SIG-M5 treated with dmso at 0.1 percent for 504 hours (cell line): ENCODE measurements at regions not wholly inside any gene's neighbourhood (a gene's known extent, or its start where the extent isn't known, plus 50 kb on each side); places are given as distances from the start of the nearest gene placed in this dataset.
"Not testable (repeated sequence)": the region's sequence is repeated elsewhere in the genome, so short reads cannot be mapped to it uniquely, and the experiment has no call there.

Source experiments
- DNase-seq: peaks from one replicate; lab custom pipeline; 2025; ENCODE audit not compliant: unreplicated experiment; lab: John Stamatoyannopoulos, UW

DNA sequence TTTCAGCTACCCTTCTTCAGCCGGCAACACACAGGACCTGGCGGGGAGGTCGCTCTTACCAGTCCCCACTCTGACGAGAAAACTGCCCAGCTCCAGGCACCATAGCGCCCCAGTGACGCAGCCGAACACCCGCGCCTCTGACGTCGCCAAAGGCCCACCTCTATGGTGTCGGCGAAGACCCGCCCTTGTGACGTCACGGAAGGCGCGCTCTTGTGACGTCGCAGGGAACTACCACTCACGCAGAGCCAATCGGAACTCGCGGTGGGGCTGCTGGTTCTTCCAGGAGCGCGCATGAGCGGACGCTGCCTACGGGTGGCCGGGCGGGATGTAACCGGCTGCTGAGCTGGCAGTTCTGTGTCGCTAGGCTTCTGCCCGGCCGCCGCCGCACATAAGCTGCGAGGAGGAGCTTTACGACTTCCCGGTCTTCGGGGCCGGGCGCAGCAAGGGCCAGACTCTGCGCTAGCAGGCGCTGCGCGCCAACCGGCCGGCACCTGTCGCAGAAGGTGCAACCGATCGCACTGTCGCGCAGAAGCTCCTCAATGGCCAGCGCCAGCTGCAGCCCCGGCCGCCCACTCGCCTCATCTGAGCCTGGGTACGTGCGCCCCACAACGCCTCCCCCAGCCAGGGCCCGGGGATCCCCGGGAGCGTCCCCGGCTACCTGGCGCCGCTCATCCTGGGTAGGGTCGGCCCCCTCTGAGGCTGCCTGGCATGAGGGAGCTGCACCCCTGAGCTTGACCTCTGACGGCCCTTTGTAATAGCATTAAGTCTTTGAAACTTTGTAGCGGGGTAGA lies 121.3 kb upstream of the FBXO28 start:
- peak; percentile 97 for DNase-seq

DNA sequence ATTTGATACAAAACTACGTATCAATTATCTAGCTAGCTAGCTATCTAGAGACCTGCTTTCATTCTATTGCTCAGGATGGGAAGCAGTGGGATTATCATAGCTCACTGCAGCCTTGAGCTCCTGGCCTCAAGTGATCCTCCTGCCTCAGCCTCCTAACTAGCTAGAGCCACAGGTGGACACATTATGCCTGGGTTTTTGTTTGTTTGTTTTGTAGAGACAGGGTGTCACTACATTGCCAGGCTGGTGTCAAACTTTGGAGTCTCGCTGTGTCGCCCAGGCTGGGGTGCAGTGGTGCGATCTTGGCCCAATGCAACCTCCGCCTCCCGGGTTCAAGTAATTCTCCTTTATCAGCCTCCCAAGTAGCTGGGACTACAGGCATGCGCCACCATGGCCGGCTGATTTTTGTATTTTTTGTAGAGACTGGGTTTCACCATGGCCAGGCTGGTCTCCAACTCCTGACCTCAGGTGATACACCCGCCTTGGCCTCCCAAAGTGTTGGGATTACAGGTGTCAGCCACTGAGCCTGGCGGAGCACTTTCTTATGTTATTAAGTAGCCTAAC lies 122.5 kb upstream of the FBXO28 start:
- not testable (repeated sequence) for DNase-seq

DNA sequence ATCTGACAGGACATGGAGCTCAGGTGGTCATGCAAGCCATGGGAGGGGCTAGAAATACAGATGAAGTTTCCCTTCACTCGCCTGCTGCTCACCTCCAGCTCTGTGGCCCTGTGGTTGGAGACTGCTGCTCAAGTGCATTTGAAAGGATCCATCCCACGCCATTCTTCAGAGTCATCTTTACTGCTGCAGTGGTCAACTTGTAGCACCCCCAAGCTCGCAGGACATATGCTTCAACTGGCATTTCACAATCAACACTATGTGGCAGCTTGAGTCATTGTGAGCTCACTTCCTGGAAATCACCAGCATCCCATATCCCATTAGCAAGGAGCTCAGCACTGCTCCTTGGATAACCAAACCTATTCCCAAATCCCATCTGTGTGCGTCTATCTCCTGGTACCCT lies 116.2 kb upstream of the TP53BP2 start:
- DNase-seq: not testable (repeated sequence)

DNA sequence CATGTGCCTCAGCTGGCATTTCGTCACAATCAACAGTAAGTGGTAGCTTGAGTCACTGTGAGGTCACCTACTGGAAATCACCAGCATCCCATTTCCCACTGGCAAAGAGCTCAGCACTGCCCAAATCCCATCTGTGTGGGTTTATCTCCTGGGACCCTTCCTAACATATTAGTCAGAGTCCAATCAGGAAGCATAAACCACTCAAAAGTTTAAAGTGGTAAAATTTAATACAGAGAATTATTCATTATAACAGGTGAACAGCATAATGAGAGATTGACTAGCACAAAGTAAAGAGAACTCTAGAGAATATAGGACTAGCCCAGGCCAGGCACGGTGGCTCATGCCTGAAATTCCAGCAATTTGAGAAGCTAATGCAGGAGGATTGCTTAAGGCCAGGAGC lies 107.1 kb upstream of the TP53BP2 start:
- DNase-seq: not testable (repeated sequence)

DNA sequence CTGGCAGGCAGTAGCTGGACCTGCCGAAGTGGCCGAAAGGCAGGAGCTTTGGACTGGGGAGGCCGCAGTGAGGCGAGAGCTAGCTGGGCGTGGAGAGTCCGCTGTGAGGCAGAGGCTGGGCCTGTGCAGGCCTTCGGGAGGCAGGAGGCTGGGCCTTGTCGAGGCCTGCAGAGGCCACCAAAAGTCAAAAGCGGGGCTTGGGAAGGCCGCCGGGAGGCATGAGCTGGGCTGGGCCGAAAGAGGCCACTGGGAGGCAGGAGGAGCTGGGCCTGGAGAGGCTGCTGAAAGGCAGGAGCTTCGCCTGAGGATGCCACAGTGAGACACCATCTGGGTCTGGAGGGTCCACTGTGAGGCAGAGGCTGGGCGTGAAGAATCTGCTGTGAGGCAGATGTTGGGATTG lies 105.8 kb upstream of the TP53BP2 start:
- DNase-seq: not testable (repeated sequence)

DNA sequence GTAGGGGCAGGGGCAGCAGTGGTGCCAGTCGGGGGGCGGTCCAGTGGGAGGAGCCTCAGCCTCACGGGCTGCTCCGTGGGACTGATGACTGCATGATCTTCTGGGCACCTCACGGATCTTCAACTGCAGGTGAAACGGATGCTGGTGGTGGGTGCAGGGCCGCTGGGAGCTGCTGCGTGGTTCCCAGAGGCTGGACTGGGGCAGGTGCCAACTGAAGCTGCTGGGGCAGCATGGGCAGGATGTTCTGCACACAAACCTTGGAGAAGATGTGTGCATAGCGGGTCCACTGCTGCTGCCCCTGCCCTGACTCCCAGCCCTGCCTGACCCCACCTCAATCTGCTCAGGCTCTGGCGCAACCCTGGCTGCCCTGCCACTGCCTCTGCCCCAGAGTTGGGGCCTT lies 104.2 kb upstream of the TP53BP2 start:
- not testable (repeated sequence) for DNase-seq

DNA sequence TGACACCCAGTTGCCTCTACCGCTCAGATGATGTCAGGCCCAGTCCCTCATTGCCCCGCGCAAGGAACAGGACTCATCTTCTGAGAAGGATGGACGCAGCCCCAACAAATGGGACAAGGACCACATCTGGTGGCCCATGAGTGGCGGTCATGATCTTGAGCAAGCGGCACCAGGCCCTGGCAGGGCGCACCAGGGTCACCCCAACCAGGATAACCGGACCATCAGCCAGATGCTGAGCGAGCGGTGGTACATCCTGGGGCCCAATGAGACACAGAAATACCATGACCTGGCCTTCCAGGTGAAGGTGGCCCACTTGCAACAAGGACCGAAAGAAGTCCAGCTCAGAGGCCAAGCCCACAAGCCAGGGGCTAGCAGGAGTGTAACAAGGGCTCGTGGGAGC lies 102.3 kb upstream of the TP53BP2 start:
- not testable (repeated sequence) for DNase-seq

DNA sequence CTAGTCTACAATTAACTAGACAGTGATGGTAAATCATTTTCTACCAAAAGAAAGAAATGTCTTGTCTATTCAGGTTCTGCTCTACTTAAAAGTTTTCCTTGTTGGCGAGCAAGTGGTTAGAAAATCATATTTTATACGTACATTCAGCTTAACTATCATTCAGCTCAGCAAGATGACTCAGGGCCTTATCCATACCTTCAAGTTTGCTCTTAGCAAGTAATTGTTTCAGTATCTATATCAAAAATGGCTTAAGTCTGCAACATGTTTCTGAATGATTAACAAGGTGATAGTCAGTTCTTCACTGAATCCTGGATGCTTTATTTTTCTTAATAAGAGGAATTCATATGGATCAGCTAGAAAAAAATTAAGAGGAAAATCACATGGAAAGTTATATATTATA lies 90.8 kb upstream of the TP53BP2 start:
- DNase-seq: not testable (repeated sequence)

DNA sequence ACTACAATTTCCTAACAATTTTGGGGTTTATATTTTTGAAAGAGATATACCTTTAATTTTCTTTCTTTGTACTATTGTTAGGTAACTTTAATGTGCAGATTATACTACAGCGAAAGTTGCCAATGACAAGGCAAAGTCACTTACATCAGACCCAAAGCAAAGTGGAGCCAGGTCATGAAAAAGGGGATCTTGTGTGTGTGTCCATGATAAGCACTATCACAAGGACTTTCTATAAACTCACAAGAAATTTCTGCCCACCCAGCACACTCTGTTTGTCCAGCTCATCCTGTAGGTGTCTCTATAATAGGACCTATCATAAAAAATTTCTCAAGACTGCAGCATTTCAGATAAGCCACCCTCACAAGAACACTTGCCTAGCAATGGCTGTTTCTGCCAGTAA lies 85.7 kb upstream of the TP53BP2 start:
- DNase-seq: not testable (repeated sequence)

DNA sequence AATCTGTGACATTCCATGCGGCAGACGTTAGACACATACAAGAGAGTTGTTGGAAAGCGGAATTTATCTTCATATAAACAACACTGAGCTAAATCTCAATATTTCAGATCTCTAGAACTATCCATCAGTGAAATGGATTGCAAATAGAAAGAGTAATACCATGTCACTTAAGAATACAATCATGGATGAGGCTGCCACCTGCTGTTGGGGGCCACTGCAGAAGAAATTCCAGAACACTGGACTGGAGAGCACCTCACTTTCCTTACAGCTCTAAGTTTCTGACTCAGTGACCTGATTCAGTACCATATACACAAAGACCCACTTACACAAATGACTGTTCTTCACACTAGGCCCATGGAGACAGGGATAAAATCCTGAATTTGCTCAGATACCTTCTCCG lies 75.1 kb upstream of the TP53BP2 start:
- DNase-seq: not testable (repeated sequence)

DNA sequence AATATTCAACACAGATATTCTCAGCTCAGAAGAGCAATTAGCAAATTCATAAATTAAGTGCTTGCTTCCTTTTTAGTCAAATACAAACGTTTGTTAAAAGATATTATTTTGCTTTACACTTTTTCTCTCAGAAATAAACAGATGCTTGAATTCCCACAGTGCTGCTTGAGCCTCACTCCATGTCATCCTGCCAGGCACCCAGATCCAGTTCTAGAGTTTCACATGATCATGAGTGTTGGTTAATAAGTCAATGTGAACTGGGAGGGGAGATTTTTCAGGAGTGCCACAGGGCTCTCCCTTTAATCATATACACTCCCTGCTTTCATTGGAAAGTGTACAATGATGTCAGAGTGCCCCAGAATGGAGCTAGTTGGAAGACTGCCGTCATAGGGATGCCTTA lies 69.7 kb upstream of the TP53BP2 start:
- DNase-seq: not testable (repeated sequence)

DNA sequence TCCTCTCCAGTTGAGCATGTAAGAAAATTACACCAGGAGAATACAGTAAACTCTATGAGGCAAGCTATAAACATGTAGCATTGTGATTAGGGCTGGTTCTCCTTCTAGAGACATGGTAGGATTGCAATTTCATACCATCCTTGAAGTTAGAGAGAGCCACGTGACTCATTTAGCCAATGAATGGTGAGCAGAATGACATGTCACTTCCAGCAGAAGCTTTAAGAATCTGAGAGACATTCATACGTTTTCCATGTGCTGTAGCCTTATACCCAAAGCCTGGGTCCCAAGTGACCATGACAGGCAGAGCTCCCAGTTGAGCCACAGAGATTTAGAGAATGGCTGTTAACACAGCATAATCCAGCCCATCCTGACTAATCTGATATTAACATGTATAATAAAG lies 68.0 kb upstream of the TP53BP2 start:
- DNase-seq: peak; percentile 29

DNA sequence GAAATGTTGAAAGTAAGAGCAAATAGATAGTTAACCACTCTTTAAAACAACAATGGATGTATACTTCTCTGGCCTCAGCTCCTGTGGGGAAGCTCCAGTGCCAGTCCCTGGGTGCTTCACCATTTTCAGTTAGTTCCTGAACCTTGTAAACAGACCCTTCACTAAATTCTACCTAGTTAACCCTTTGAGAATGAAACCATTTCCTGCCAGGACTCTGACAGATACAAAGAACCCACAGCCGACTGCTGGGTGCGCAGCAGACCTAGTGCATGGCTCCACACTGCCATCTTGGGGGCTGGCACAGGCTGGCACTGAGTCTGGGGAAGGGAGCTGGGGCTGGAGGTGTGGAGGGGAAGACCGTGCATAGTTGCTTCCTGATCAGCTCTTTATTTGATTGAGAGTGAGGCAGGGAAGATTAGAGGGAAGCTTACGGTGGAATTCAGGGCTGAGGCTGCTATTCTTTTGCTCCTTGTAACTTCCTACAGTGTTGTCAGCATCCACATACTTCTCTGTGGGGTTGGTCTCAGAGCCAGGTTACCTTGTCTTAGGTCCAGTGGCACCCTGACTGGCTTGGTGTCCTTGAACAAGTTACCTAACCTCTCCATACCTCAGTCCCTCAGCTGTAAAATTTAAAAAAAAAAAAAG lies 62.3 kb upstream of the TP53BP2 start:
- not testable (repeated sequence) for DNase-seq

DNA sequence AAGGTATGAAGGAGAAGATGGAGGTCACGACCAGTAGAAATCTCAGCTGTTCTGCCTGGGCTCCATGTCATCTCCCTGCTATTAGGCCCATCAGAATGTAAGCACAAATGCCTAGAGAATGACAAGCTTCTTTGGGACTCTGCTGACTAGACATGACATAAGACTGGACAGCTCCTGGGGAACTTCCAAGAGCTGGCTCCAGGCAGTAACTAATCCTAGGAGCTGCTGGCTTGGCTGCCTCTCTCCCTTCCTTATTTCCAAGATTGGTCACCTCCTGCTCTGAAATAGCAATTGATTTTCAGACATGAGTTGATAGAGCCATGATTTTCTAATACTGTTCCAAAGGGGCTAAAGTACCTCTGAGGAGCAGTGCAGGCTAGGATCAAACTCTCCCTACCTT lies 57.5 kb upstream of the TP53BP2 start:
- not testable (repeated sequence) for DNase-seq

DNA sequence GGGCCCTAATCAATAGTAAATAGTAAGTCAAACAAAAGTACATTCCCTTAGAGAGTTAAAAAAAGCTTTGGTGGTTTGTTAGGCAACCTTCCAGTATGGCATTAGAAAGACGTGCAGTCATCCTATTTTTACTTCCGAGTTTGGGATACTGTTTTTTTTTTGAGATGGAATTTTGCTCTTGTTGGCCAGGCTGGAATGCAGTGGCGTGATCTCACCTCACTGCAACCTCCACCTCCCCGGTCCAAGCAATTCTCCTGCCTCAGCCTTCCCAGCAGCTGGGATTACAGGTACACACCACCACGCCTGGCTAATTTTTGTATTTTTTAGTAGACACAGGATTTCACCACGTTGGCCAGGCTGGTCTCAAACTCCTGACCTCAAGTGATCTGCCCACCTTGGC lies 54.0 kb upstream of the TP53BP2 start:
- not testable (repeated sequence) for DNase-seq

DNA sequence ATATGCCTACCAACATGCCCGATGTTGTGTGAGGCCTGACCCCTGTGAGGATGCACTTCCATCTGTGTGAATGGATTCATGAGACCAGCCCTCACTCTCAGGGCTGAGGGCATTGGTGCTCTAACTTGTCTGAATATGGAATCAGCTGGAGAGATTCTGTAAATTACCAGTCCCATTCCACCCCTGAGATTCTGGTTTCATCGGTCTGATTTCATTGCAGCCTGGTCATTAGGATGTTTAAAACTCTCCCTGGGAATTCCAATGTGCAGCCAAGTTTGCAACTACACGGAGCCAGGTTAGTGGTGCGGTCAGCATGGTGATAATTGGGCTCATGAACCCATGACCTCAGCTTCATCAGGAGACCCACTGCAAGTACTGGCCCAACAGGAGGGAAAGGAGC lies 51.4 kb upstream of the TP53BP2 start:
- DNase-seq: not testable (repeated sequence)

DNA sequence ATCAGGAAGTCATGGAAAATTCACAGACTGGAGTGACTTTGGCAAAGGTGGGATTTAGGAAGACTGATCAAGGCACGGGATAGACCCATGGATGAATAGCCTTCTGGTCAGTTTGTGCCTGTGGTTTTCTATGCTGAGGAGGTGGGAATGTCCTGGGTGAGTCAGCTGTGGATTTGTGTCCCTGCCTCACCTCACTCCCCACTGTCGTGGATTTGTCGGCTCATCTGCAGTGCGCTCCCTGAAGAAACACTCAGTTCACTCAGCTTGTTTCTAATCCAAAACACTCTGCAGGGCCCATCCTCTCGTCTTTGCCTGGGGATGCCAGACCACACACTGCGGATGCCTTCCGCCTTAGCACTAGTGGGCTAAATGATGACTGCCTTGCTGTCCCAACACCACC lies 50.2 kb upstream of the TP53BP2 start:
- not testable (repeated sequence) for DNase-seq
